Prostate gland (tissue), 2 donors: ENCODE measurements at regions not wholly inside any gene's neighbourhood (a gene's known extent, or its start where the extent isn't known, plus 50 kb on each side); places are given as distances from the start of the nearest gene placed in this dataset.

Source experiments
- POLR2AphosphoS5 ChIP-seq: sonication (generic); formaldehyde crosslinking; IDR thresholded peaks from one replicate; pipeline ENCODE4 v1.6.1; 2017; ENCODE audit warnings: antibody characterized with exemption
- TF ChIP-seq, protein P1 (sequence below), 4 experiments: fragments of 200-600 bp in 2 of 4; fragments of 450-650 bp in 2 of 4; sonication (generic) in 2 of 4; IDR thresholded peaks; 1 replicate in 3 of 4; 2 replicates in 1 of 4; pipeline ENCODE4 v1.5.1; 2016 to 2019; ENCODE audit warnings: antibody characterized with exemption in 4 of 4, mild to moderate bottlenecking in 2 of 4, moderate library complexity in 2 of 4

DNA sequence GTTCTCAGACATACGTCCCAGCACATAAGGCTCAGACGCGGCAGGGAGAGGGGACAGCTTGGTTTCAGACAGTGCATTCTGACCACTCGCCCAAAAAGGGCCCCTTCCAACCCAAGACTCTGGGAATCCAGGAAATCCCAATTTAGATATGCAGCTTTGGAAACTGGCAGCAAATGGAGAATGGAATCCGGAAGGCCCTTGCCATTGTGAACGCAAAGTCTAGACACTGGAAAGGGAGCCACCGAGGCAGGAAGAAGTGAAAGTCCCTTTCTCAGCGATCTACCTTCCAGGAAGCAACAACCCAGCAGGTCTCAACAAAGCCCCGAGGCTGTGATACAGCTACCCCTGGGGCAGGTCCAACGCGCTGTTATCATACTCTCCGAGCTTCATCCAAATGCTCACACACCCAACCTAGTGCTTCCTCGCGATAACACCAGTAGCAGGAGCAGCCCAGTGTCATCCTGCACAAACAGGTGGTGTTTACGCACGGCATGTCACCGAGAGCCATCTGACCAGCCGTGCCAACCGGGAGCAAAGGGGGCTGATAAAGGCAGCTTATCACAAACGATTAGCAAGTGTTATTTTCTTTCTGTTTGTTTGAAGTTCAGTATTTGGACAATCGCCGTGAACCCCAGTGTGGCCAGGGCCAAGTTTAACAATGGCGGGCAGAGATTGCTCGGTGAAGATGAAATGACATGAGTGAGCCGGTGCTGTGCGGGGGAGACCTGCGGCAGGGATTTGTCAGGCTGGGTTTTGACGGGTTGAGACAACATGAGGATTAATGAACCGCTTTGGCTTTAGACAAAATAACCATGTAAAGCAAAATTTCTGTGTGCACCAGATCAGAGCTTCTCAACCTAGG lies 240.6 kb downstream of the FOXL1 start:
- TF ChIP-seq, protein P1, sequence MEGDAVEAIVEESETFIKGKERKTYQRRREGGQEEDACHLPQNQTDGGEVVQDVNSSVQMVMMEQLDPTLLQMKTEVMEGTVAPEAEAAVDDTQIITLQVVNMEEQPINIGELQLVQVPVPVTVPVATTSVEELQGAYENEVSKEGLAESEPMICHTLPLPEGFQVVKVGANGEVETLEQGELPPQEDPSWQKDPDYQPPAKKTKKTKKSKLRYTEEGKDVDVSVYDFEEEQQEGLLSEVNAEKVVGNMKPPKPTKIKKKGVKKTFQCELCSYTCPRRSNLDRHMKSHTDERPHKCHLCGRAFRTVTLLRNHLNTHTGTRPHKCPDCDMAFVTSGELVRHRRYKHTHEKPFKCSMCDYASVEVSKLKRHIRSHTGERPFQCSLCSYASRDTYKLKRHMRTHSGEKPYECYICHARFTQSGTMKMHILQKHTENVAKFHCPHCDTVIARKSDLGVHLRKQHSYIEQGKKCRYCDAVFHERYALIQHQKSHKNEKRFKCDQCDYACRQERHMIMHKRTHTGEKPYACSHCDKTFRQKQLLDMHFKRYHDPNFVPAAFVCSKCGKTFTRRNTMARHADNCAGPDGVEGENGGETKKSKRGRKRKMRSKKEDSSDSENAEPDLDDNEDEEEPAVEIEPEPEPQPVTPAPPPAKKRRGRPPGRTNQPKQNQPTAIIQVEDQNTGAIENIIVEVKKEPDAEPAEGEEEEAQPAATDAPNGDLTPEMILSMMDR (IDR thresholded peaks at IDR 0.05): no peak
- TF ChIP-seq POLR2AphosphoS5: no peak
